Hippocampal formation (tissue), 2 donors: ENCODE measurements at regions not wholly inside any gene's neighbourhood (a gene's known extent, or its start where the extent isn't known, plus 50 kb on each side); places are given as distances from the start of the nearest gene placed in this dataset.

Experiments used
- DNase-seq, 2 donors: peaks; one replicate each; lab custom pipeline; 2025; lab: John Stamatoyannopoulos, UW

- DNase-seq, result no peak
Measured at GRCh38 chr2:196277002-196277401, 105.6 kb upstream of the STK17B start.

- no peak for DNase-seq
Measured at GRCh38 chr2:196278491-196278911, 107.1 kb upstream of the STK17B start.

- DNase-seq, result no peak
Measured at GRCh38 chr2:196279541-196279940, 108.2 kb upstream of the STK17B start.

GRCh38 chr2:196284144-196284844 lies 112.9 kb upstream of the STK17B start:
- no peak for DNase-seq

GRCh38 chr2:196284866-196285557 lies 113.6 kb upstream of the STK17B start:
- no peak for DNase-seq

GRCh38 chr2:196286821-196287220 lies 115.4 kb upstream of the STK17B start:
- DNase-seq, result no peak

GRCh38 chr2:196287523-196287922 lies 116.1 kb upstream of the STK17B start:
- no peak for DNase-seq

GRCh38 chr2:196288006-196288538 lies 116.7 kb upstream of the STK17B start:
- DNase-seq, result no peak

- no peak for DNase-seq
Measured at GRCh38 chr2:196289000-196289399, 117.6 kb upstream of the STK17B start.

- DNase-seq, result no peak
Measured at GRCh38 chr2:196290136-196290535, 118.8 kb upstream of the STK17B start.

- DNase-seq, result no peak
Measured at GRCh38 chr2:196290569-196290968, 119.2 kb upstream of the STK17B start.

- no peak for DNase-seq
Measured at GRCh38 chr2:196291426-196291825, 120.0 kb upstream of the STK17B start.

GRCh38 chr2:196291873-196292800 lies 120.8 kb upstream of the STK17B start:
- no peak for DNase-seq

- no peak for DNase-seq
Measured at GRCh38 chr2:196293751-196294515, 122.6 kb upstream of the STK17B start.

GRCh38 chr2:196294516-196294909 lies 123.1 kb upstream of the STK17B start:
- no peak for DNase-seq

GRCh38 chr2:196295005-196295404 lies 123.6 kb upstream of the STK17B start:
- no peak for DNase-seq

GRCh38 chr2:196298106-196298723 lies 126.8 kb upstream of the STK17B start:
- peak in 1 of 2 donors; percentile 50 for DNase-seq

- no peak for DNase-seq
Measured at GRCh38 chr2:196307775-196308305, 136.5 kb upstream of the STK17B start.

- DNase-seq, result no peak
Measured at GRCh38 chr2:196309691-196310090, 138.3 kb upstream of the STK17B start.

- DNase-seq, result no peak
Measured at GRCh38 chr2:196314157-196314556, 142.8 kb upstream of the STK17B start.

- DNase-seq, result no peak
Measured at GRCh38 chr2:196314780-196315179, 143.4 kb upstream of the STK17B start.
